ENCODE measurements at regions not wholly inside any gene's neighbourhood (a gene's known extent, or its start where the extent isn't known, plus 50 kb on each side); places are given as distances from the start of the nearest gene placed in this dataset.

GRCh38 chr6:167764713-167765479 lies 61.8 kb upstream of the AFDN start:
- Histone ChIP-seq H3K36me3 (replicated peaks; ENCODE audit: insufficient read depth, low read length) (no peaks in the 10 kb centered on the region), H3K9me3 (replicated peaks; ENCODE audit: insufficient read depth, low read length) (no peaks in the 10 kb centered on the region), H3K27ac (ENCODE audit: low read length) (no peak overlapping the region)

DNA sequence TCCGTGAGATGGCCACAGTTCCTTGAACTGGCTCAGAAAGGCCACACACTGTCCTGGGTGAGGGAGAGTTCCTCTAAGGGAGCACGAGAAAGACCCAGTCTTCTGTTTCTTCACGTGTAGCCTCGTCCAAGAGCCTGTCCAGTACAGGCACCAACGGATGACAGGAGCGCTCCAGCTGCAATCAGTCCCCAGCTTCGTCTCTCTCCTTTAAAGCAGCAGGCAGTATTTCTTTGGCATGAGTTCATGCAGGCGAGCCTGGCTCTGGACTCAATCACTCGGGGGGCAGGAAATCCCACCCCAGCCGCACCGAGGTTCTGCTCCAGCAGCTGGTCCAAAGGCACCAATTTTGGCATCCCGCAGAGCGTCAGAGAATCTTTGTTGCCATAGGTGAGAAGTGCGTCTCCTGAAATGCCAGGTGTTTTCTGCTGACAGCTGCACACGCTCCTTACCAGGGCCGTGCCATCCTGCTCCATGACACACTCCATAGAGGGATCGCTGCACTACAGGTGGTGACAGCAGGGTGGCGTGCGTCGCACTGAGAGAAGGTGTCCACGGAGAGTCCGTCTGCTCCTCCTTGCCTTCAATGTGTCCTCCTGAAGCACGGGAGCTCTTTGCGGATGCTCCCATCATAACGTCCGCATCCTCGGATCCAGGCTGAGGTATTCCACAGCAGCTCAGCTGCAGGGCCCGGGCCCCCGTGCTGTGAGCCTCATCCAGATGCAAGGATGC lies 59.6 kb upstream of the AFDN start:
- H3K79me2 ChIP-seq (ENCODE audit: low read length), result no peaks in the 10 kb centered on the region
- 0 out of 2 replicates have a peak, but pooled peaks cover 10% of the 10 kb centered on the region for H3K27me3 ChIP-seq (replicated peaks; ENCODE audit: insufficient read depth, low read length)
- no peak for DNase-seq

More at GRCh38 chr6:167764713-167765479, 61.8 kb upstream of the AFDN start:
- no peaks in the 10 kb centered on the region for H3K79me2 ChIP-seq (ENCODE audit: low read length)
- H3F3A ChIP-seq (ENCODE audit: insufficient read depth, low read length), result no peaks in the 10 kb centered on the region
- TF ChIP-seq EZH2 (optimal IDR thresholded peaks at IDR 0.05; ENCODE audit: low read depth, low read length) (no peak), CTCF (IDR thresholded peaks at IDR 0.05; ENCODE audit: low read length) (no peak), EZH2phosphoT487 (IDR thresholded peaks at IDR 0.05; ENCODE audit: low read length) (no peak)
- no peak overlapping the region for H3K9ac ChIP-seq (ENCODE audit: low read length)
- H3K4me3 ChIP-seq (ENCODE audit: low read length), result no peak overlapping the region
- no peak overlapping the region for H3K4me2 ChIP-seq (ENCODE audit: low read depth, low read length)
- H4K20me1 ChIP-seq (ENCODE audit: insufficient read depth, low read length), result no peaks in the 10 kb centered on the region
- no peaks in the 10 kb centered on the region for H3K4me1 ChIP-seq (ENCODE audit: low read length)
- DNase-seq, result no peak
- 0 out of 2 replicates have a peak, but pooled peaks cover 10% of the 10 kb centered on the region for H3K27me3 ChIP-seq (replicated peaks; ENCODE audit: insufficient read depth, low read length)
- H3K9me2 ChIP-seq (replicated peaks; ENCODE audit: insufficient read depth, low read length), result no peaks in the 10 kb centered on the region
- H2AFZ ChIP-seq (ENCODE audit: low read length), result no peak overlapping the region

GRCh38 chr6:167767715-167768107 lies 59.0 kb upstream of the AFDN start:
- Histone ChIP-seq H3F3A (ENCODE audit: insufficient read depth, low read length) (no peaks in the 10 kb centered on the region), H3K9ac (ENCODE audit: low read length) (no peak overlapping the region), H3K27ac (ENCODE audit: low read length) (no peak overlapping the region), H3K4me1 (ENCODE audit: low read length) (no peaks in the 10 kb centered on the region), H4K20me1 (ENCODE audit: insufficient read depth, low read length) (no peaks in the 10 kb centered on the region), H3K4me3 (ENCODE audit: low read length) (no peak overlapping the region), H3K4me2 (ENCODE audit: low read depth, low read length) (no peak overlapping the region), H3K36me3 (replicated peaks; ENCODE audit: insufficient read depth, low read length) (no peaks in the 10 kb centered on the region), H2AFZ (ENCODE audit: low read length) (no peak overlapping the region), H3K9me2 (replicated peaks; ENCODE audit: insufficient read depth, low read length) (no peaks in the 10 kb centered on the region), H3K27me3 (replicated peaks; ENCODE audit: insufficient read depth, low read length) (0 out of 2 replicates have a peak, but pooled peaks cover 10% of the 10 kb centered on the region), H3K9me3 (replicated peaks; ENCODE audit: insufficient read depth, low read length) (no peaks in the 10 kb centered on the region), H3K79me2 (ENCODE audit: low read length) (no peaks in the 10 kb centered on the region)
- no peak for DNase-seq
- no peak for TF ChIP-seq CTCF (IDR thresholded peaks at IDR 0.05; ENCODE audit: low read length)

More for the DNA sequence above, 59.6 kb upstream of the AFDN start:
- no peak overlapping the region for H3K4me3 ChIP-seq (ENCODE audit: low read length)
- H3K9me3 ChIP-seq (replicated peaks; ENCODE audit: insufficient read depth, low read length), result no peaks in the 10 kb centered on the region
- no peaks in the 10 kb centered on the region for H3K9me2 ChIP-seq (replicated peaks; ENCODE audit: insufficient read depth, low read length)
- H4K20me1 ChIP-seq (ENCODE audit: insufficient read depth, low read length), result no peaks in the 10 kb centered on the region
- H3K36me3 ChIP-seq (replicated peaks; ENCODE audit: insufficient read depth, low read length), result no peaks in the 10 kb centered on the region
- no peak overlapping the region for H3K9ac ChIP-seq (ENCODE audit: low read length)
- H3K4me2 ChIP-seq (ENCODE audit: low read depth, low read length), result no peak overlapping the region
- no peak overlapping the region for H3K27ac ChIP-seq (ENCODE audit: low read length)
- H3K4me1 ChIP-seq (ENCODE audit: low read length), result no peaks in the 10 kb centered on the region
- H3F3A ChIP-seq (ENCODE audit: insufficient read depth, low read length), result no peaks in the 10 kb centered on the region
- H2AFZ ChIP-seq (ENCODE audit: low read length), result no peak overlapping the region
- no peak for TF ChIP-seq EZH2phosphoT487 (IDR thresholded peaks at IDR 0.05; ENCODE audit: low read length)
- no peak for TF ChIP-seq CTCF (IDR thresholded peaks at IDR 0.05; ENCODE audit: low read length)
- TF ChIP-seq EZH2 (optimal IDR thresholded peaks at IDR 0.05; ENCODE audit: low read depth, low read length), result no peak

Data from MM.1S (cell line).